ENCODE measurements at regions not wholly inside any gene's neighbourhood (a gene's known extent, or its start where the extent isn't known, plus 50 kb on each side); places are given as distances from the start of the nearest gene placed in this dataset.
"Not testable (repeated sequence)": the region's sequence is repeated elsewhere in the genome, so short reads cannot be mapped to it uniquely, and the experiment has no call there.

DNA sequence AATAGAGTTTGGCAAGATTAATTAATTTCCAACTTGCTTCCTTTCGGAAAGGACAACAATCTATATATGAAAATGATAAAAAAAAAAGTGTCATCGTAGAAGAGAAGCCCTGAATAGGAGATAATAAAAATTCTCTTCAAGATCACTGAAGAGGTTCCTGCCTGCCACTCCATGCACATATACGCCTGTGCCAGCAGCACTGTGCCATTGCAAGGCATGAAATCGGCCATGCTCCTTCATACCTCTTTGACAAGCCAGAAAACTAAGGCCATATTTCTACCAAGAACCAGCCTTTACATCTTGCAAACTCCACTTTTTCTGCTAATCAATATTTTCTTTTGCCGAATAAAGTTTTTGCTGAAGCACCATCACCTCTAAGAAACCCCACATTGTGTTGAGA, 365.5 kb downstream of the CXXC4 start:
- DNase-seq (ENCODE audit: low spot score): no peak

- no peak for DNase-seq (ENCODE audit: low spot score)
Observed at GRCh38 chr4:104128850-104129213, 365.9 kb downstream of the CXXC4 start.

DNA sequence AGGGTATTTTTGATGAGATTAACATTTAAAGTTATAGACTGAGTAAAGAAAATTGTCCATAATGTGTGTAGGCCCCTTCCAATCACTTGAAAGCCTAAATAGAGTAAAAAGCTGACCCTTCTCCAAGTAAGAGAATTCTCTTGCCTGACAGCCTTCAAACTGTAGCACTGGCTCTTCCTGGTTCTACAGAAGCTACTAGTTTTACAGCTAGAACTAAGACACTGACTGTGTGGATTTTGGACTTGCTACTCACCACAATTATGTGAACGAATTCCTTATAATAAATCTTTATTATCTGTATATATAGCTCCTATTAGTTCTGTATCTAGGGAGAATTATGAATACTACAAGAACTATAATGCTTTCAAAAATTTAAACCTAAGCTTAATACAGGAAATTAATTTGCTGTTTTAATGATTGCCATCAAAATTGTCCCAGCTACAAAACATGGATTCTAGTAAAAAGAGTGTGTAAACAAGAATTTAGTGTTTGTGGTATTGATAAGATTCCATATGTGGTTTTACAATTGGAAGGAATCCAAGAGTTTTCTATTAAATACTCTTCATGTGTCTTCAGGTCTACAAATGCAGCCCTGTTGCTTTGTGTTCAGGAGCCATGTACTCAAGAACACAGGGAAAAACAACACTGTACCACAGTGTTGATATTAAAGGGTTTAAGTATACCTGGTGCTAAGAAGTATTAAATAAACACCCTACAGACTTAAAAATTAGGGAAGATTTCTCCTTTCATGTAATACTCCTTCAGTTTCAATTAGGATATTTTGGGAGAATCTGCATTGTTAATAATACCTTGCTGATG, 366.5 kb downstream of the CXXC4 start:
- DNase-seq (ENCODE audit: low spot score): no peak

- DNase-seq (ENCODE audit: low spot score): no peak
Observed at GRCh38 chr4:104123021-104123420, 371.7 kb downstream of the CXXC4 start.

- DNase-seq (ENCODE audit: low spot score): no peak
Observed at GRCh38 chr4:104117776-104118175, 376.9 kb downstream of the CXXC4 start.

- no peak for DNase-seq (ENCODE audit: low spot score)
Observed at GRCh38 chr4:104113850-104114249, 380.8 kb downstream of the CXXC4 start.

- DNase-seq (ENCODE audit: low spot score): no peak
Observed at GRCh38 chr4:104099141-104099540, 379.4 kb upstream of the TACR3 start.

- no peak for DNase-seq (ENCODE audit: low spot score)
Observed at GRCh38 chr4:104093247-104093646, 373.5 kb upstream of the TACR3 start.

GRCh38 chr4:104073229-104073628, 353.4 kb upstream of the TACR3 start:
- DNase-seq (ENCODE audit: low spot score): no peak

- no peak for DNase-seq (ENCODE audit: low spot score)
Observed at GRCh38 chr4:104066533-104066932, 346.7 kb upstream of the TACR3 start.

GRCh38 chr4:104064646-104065577, 345.1 kb upstream of the TACR3 start:
- peak; percentile 59 for DNase-seq (ENCODE audit: low spot score)

- DNase-seq (ENCODE audit: low spot score): no peak
Observed at GRCh38 chr4:104063341-104063740, 343.6 kb upstream of the TACR3 start.

DNA sequence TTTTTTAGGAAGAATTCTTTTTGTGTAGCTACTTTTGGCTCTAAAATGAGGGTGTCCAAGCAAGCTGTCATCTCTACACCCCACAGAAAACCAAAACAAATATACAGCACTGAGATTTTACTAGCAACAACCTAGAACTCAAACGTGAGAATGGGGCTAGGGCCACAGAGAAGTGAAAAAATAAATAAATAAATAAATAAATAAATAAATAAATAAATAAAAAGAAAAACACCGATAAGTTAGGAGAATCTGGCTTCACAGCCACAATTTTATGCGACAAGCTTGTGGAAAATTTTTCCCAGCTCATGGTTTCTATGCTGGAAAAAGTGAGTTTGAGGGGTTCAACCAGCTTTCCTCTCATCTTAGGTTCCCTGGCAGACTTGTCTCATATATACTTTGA, 324.6 kb upstream of the TACR3 start:
- no peak for DNase-seq (ENCODE audit: low spot score)

GRCh38 chr4:104032896-104033295, 313.1 kb upstream of the TACR3 start:
- DNase-seq (ENCODE audit: low spot score): no peak

GRCh38 chr4:104025251-104025650, 305.5 kb upstream of the TACR3 start:
- DNase-seq (ENCODE audit: low spot score): no peak

DNA sequence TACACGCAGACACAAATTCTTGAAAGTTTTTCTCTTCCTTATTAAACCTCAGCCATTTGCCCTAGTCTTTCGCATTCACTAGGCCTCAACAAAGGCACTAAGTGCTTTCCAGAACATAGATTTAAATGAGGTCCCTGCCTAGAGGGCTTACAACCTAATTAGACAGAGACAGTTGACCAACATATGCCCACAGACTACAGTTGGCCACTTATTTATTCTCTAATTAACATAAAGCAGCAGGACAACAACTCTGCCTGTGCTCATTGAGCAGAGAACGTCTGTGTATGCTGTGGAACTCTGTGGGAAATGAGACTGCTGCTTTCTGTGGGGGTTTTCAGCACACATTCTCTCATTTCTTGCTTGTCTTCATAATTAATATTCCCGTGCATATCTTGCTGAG, 303.0 kb upstream of the TACR3 start:
- DNase-seq (ENCODE audit: low spot score): no peak

DNA sequence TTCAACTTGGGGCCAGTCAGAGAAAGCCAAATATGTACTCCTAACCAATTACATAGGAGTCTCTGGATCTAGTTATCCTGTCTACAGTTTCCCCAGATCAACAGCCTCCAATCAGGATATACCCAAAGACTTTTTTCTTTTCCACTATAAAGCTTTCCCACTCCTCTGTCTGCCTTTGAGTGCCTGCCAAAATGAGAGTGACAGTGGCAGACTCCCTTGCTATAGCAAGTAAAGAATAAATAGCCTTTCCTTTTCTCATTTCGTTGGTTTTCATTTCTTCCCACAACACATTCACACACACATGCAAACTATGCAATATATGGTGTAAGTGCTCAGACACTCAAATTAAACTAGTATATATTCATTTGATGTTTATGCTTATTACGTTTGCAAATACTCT, 302.4 kb upstream of the TACR3 start:
- DNase-seq (ENCODE audit: low spot score): no peak

DNA sequence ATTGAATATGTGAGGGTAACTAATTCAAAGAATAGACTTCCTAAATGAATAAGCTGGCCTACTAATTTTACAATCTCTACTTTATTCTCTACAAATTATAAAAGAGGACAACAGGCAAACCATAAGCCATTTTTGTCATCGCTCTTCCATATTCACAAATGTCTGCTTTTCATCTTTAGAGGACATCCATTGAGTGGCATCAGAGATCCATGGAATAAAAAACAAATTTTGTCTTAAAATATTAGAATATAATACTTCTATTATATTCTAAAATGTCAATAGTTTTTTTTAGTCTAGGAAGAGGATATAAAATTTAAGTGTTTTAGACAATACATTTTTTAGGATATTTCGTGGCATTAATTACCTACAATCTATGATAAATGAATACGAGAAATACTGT, 300.9 kb upstream of the TACR3 start:
- no peak for DNase-seq (ENCODE audit: low spot score)

- no peak for DNase-seq (ENCODE audit: low spot score)
Observed at GRCh38 chr4:104017213-104017612, 297.4 kb upstream of the TACR3 start.

GRCh38 chr4:104015680-104016079, 295.9 kb upstream of the TACR3 start:
- DNase-seq (ENCODE audit: low spot score): no peak

GRCh38 chr4:104010722-104011121, 290.9 kb upstream of the TACR3 start:
- no peak for DNase-seq (ENCODE audit: low spot score)

DNA sequence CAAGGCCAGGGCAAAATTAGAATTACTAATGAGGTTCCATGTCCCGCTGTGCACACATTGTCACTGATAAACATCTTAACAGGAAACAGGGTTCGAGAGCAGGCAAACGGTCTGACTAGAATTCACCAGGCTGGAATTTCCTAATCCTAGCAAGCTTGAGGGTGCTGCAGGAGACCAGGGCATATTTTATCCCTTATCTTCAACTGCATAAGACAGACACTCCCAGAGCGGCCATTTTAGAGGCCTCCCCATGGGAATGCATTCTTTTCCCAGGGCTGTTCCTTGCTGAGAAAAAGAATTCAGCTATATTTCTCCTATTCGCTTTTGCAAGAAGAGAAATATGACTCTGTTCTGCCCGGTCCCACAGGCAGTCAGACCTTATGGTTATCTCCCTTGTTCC, 282.5 kb upstream of the TACR3 start:
- DNase-seq (ENCODE audit: low spot score): not testable (repeated sequence)

GRCh38 chr4:103998756-103999155, 279.0 kb upstream of the TACR3 start:
- no peak for DNase-seq (ENCODE audit: low spot score)

Measured in iPS-NIHi11 (cell line).